PC-9 (cell line): ENCODE measurements at regions not wholly inside any gene's neighbourhood (a gene's known extent, or its start where the extent isn't known, plus 50 kb on each side); places are given as distances from the start of the nearest gene placed in this dataset.

ENCODE experiments used
- CTCF ChIP-seq: fragments of 200-600 bp; sonication (generic); conservative IDR thresholded peaks from 2 replicates; pipeline ENCODE4 v1.6.1; 2017; ENCODE audit warnings: mixed run types, antibody characterized with exemption, mild to moderate bottlenecking, moderate library complexity
- EZH2 ChIP-seq: fragments of 200-600 bp; sonication (generic); IDR thresholded peaks from 2 replicates; pipeline ENCODE4 v1.8.0; 2017; ENCODE audit warnings: antibody characterized with exemption, low read depth

GRCh38 chr15:70240082-70240481, 142.4 kb upstream of the TLE3 start:
- TF ChIP-seq EZH2 (no peak), CTCF (no peak)
